Neural crest cell (in vitro differentiated cells): ENCODE measurements at regions not wholly inside any gene's neighbourhood (a gene's known extent, or its start where the extent isn't known, plus 50 kb on each side); places are given as distances from the start of the nearest gene placed in this dataset.

Experiments
- DNase-seq: peaks from one replicate; pipeline ENCODE4 v3.0.0; 2021; ENCODE audit warnings: low read depth, mixed read lengths, low spot score
- H3K27ac Mint-ChIP-seq: one replicate; pipeline ENCODE4 v1.8.0; 2021; ENCODE audit warnings: mild to moderate bottlenecking, mixed read lengths; ENCODE audit not compliant: unreplicated experiment
- H3K27me3 Mint-ChIP-seq: 2 replicates; pipeline ENCODE4 v1.8.0; 2021; ENCODE audit warnings: low read depth, mild to moderate bottlenecking, mixed read lengths
- H3K36me3 Mint-ChIP-seq: 2 replicates; pipeline ENCODE4 v1.8.0; 2021; ENCODE audit warnings: low read depth, mild to moderate bottlenecking, mixed read lengths
- H3K4me1 Mint-ChIP-seq: 2 replicates; pipeline ENCODE4 v1.8.0; 2021; ENCODE audit warnings: mixed read lengths
- H3K4me3 Mint-ChIP-seq: one replicate; pipeline ENCODE4 v1.8.0; 2021; ENCODE audit warnings: mild to moderate bottlenecking, mixed read lengths
- H3K9me3 Mint-ChIP-seq: 2 replicates; pipeline ENCODE4 v1.8.0; 2021; ENCODE audit warnings: mixed read lengths
- TF ChIP-seq, protein P1 (sequence below): fragments of 200-600 bp; sonication (generic); conservative IDR thresholded peaks from 2 replicates; pipeline ENCODE4 v1.5.0; 2021; ENCODE audit warnings: antibody characterized with exemption, mild to moderate bottlenecking

DNA sequence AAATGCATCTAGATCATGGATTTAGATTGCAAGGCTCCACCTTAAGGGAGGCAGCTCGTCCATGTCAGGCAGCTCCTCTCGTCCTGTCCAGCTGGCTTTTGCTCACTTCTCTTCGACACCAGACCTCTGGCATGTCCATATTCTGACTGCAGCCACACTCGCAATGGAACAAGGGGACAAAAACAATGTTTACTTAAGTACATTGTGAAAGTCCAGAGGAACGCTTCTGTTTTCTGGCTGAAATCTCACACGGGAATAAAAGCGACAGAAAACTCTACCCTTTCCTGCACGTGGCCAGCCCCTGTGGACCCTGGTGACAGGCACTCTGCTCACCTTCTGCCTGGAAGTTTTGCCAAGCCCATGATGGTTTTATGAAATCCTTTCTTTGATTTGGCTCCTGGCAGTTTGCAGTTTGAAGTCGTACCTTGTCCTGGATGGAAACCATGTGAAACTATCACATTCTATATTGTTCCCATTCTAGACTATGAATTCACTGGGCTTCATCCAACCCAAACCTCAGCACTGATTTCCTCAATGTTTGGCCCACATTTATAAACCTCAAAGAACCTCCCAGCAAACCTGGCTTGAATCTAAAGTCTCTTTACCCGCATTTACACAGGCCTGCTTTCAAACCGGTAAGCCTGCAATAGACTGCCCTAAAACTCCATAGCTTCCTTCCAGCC is 134.3 kb upstream of the PIEZO2 start:
- Mint-ChIP-seq H3K27ac (no peak overlapping the region), H3K4me1 (no peaks in the 10 kb centered on the region), H3K9me3 (peaks cover 7% of the 10 kb centered on the region), H3K27me3 (no peaks in the 10 kb centered on the region), H3K36me3 (peaks cover 3% of the 10 kb centered on the region), H3K4me3 (no peak overlapping the region)
- TF ChIP-seq, protein P1, sequence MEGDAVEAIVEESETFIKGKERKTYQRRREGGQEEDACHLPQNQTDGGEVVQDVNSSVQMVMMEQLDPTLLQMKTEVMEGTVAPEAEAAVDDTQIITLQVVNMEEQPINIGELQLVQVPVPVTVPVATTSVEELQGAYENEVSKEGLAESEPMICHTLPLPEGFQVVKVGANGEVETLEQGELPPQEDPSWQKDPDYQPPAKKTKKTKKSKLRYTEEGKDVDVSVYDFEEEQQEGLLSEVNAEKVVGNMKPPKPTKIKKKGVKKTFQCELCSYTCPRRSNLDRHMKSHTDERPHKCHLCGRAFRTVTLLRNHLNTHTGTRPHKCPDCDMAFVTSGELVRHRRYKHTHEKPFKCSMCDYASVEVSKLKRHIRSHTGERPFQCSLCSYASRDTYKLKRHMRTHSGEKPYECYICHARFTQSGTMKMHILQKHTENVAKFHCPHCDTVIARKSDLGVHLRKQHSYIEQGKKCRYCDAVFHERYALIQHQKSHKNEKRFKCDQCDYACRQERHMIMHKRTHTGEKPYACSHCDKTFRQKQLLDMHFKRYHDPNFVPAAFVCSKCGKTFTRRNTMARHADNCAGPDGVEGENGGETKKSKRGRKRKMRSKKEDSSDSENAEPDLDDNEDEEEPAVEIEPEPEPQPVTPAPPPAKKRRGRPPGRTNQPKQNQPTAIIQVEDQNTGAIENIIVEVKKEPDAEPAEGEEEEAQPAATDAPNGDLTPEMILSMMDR, result no peak
- no peak for DNase-seq

DNA sequence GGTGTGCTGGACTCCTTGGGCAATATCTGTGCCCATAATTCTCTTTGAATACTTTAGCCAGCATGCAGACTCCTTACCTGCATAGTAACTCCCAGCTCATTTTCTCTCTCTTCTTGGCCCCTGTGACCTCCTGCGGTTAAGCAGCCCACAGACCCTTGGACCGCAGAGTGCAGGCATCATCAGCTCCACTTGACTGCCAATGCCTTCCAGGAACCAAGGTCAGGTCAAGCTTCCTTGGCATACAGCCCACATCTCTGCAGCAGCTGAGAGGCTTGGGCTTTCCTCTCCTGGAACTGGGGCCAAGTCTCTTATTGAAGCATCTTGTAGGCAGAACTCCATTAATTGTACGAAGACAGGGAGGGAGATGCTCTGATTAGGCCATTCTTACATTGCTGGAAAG is 130.1 kb upstream of the PIEZO2 start:
- H3K4me1 Mint-ChIP-seq, result peaks cover under 1% of the 10 kb centered on the region

DNA sequence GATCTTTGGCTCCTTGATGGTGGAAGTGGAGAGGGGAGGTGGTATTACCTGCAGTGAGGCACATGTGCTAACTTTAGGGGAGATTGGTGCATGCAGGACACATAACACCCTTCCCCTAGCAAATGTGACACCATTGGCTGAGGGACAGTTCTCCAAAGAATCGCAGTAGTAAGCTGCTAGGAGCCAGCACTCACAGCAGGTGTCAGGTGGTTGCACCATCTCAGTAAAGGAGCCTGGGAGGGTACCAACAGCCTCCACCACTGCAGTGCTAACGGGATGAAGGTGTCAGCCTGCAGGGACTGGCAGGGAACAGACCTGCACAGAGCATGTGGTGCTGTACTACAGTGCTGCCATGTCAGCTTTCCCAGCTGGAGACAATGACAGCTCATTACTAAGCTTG is 127.3 kb upstream of the PIEZO2 start:
- TF ChIP-seq, protein P1, result no peak
- H3K27me3 Mint-ChIP-seq, result no peaks in the 10 kb centered on the region
- H3K9me3 Mint-ChIP-seq, result peaks cover 12% of the 10 kb centered on the region
- DNase-seq, result no peak
- no peak overlapping the region for H3K27ac Mint-ChIP-seq
- H3K36me3 Mint-ChIP-seq, result peaks cover 3% of the 10 kb centered on the region
- H3K4me3 Mint-ChIP-seq, result no peak overlapping the region
- H3K4me1 Mint-ChIP-seq, result peaks cover 7% of the 10 kb centered on the region

More for the DNA sequence above, 130.1 kb upstream of the PIEZO2 start:
- Mint-ChIP-seq H3K9me3 (peaks cover 9% of the 10 kb centered on the region), H3K27ac (no peak overlapping the region), H3K4me3 (no peak overlapping the region), H3K27me3 (no peaks in the 10 kb centered on the region), H3K36me3 (peaks cover 3% of the 10 kb centered on the region)
- TF ChIP-seq, protein P1, result no peak
- DNase-seq, result no peak

DNA sequence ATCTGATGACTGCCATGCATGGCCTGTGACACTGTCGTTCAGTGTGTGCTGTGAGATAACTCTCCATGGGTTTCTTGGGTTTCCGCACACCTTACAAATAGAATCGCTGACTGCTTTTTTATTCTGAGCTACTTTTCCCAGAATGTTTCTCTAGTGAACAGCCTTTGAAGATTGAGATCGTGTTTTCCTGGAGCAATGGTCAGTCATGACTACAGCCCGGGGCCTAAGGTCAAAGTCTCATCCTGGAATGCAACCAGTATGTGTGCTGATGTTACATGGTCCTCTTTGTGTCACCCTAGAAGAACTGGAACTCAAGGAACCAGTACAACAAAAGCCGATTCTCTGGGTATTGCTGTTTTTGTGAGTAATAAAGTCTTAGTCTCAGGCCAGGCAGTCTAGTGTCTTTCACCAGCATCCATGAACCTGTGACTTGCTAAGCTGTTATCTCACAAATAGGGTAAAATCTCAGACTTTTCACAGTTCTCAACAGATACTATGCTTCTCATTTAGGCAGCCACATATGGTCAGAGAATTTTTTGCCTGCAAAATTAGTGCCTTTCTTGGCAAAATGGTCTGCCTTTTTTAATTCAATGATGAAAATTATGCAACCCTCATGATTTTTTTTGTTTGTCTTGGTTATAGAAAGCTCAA is 124.9 kb upstream of the PIEZO2 start:
- Mint-ChIP-seq H3K27me3 (no peaks in the 10 kb centered on the region), H3K9me3 (peaks cover 5% of the 10 kb centered on the region), H3K4me3 (no peak overlapping the region), H3K36me3 (no peaks in the 10 kb centered on the region), H3K4me1 (peaks cover 7% of the 10 kb centered on the region), H3K27ac (no peak overlapping the region)
- TF ChIP-seq, protein P1, result no peak
- DNase-seq, result no peak

DNA sequence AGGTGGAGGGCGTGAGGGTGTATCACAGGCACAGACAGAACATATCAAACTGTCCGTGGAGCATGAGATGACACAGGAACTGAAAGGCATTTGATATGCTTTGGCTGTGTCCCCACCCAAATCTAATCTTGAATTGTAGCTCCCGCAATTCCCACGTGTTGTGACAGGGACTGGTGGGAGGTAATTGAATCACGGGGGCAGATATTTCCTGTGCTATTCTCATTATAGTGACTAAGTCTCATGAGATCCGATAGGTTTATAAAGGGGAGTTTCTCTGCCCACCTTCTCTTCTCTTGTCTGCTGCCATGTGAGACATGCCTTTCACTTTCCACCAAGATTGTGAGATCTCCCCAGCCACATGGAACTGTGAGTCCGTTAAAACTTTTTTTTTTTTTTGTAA is 123.1 kb upstream of the PIEZO2 start:
- H3K36me3 Mint-ChIP-seq, result no peaks in the 10 kb centered on the region
- H3K4me1 Mint-ChIP-seq, result peaks cover 22% of the 10 kb centered on the region
- H3K27ac Mint-ChIP-seq, result no peak overlapping the region
- peaks cover 3% of the 10 kb centered on the region for H3K9me3 Mint-ChIP-seq
- DNase-seq, result no peak
- TF ChIP-seq, protein P1, result no peak
- no peak overlapping the region for H3K4me3 Mint-ChIP-seq
- no peaks in the 10 kb centered on the region for H3K27me3 Mint-ChIP-seq
